Skeletal muscle satellite cell (primary cell): ENCODE measurements at regions not wholly inside any gene's neighbourhood (a gene's known extent, or its start where the extent isn't known, plus 50 kb on each side); places are given as distances from the start of the nearest gene placed in this dataset.

Experiments
- H3K27me3 ChIP-seq: 2 replicates; pipeline ENCODE4 v1.7.0; 2013; ENCODE audit warnings: low read length; ENCODE audit not compliant: control insufficient read depth, insufficient read depth
- H3K36me3 ChIP-seq: 2 replicates; pipeline ENCODE4 v1.7.0; 2013; ENCODE audit warnings: mild to moderate bottlenecking, control low read depth, low read length; ENCODE audit not compliant: insufficient read depth
- H3K4me1 ChIP-seq: 2 replicates; pipeline ENCODE4 v1.7.0; 2013; ENCODE audit warnings: low read length; ENCODE audit not compliant: control insufficient read depth, insufficient read depth
- H3K4me2 ChIP-seq: 2 replicates; pipeline ENCODE4 v1.7.0; 2013; ENCODE audit warnings: mild to moderate bottlenecking, low read length
- H3K4me3 ChIP-seq: 2 replicates; pipeline ENCODE4 v1.7.0; 2013; ENCODE audit warnings: low read length
- H3K9ac ChIP-seq: 2 replicates; pipeline ENCODE4 v1.7.0; 2013; ENCODE audit warnings: mild to moderate bottlenecking, low read depth, low read length, moderate library complexity
- H3K9me3 ChIP-seq: replicated peaks from 2 replicates; pipeline ENCODE4 v1.7.0; 2013; ENCODE audit warnings: mild to moderate bottlenecking, control low read depth, low read length

DNA sequence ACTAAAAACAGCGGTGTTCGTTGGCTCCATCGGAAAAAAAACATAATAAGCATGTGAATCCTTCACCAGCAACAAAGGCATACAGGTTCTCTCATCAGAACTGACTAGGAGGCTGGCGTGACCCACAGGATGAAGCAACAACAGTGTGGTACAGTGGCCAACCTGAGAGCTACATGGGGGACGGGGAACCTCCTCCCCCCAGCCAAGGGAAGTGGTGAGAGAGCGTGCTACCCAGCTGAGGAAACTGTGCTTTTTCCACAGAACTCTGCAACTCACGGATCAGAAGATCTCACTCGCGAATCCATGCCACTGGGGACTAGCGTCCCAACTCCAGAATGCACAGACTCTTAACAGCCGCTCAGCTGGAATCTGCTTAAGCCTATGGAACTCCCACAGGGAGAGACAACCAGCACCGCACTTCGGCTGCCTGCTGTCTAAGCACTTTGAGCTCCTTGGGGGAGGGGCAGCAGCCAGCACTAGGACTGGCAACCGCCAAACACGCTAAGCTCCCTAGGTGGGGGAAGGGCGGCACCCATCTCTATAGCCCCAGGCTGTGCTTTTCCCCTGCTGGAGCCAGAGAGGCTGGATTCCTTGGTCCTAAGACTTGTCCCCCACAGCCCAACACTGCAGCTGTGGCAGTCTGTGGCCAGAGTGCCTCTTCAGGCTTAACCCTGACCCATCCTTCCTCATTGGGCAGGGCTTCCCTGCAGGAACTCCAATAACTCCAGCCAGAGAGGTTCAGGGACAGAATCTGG lies 538.3 kb upstream of the BTBD3 start:
- Histone ChIP-seq H3K4me2 (no peak overlapping the region), H3K4me3 (no peak overlapping the region), H3K27me3 (no peaks in the 10 kb centered on the region), H3K9ac (no peak overlapping the region), H3K4me1 (no peaks in the 10 kb centered on the region), H3K36me3 (no peaks in the 10 kb centered on the region), H3K9me3 (no peaks in the 10 kb centered on the region)

DNA sequence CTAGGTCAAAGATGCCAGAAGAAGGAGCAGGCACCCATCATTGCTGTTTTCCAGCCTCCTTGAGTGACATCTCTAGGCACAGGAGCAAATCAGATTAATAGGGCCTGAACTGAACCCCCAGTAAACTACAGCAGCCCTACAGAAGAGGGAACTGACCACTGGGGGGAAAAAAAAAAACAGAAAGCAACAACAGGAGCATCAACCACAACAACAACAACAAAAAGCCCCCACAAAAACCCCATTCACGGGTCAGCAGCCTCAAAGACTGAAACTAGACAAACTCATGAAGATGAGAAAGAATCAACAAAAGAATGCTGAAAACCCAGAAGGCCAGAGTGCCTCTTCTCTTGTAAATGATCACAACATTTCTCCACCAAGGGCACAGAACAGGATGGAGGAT lies 537.4 kb upstream of the BTBD3 start:
- H3K4me3 ChIP-seq, result no peak overlapping the region
- H3K4me2 ChIP-seq, result no peak overlapping the region
- no peaks in the 10 kb centered on the region for H3K4me1 ChIP-seq
- H3K9ac ChIP-seq, result no peak overlapping the region
- H3K27me3 ChIP-seq, result no peaks in the 10 kb centered on the region
- H3K36me3 ChIP-seq, result no peaks in the 10 kb centered on the region
- H3K9me3 ChIP-seq, result no peaks in the 10 kb centered on the region

DNA sequence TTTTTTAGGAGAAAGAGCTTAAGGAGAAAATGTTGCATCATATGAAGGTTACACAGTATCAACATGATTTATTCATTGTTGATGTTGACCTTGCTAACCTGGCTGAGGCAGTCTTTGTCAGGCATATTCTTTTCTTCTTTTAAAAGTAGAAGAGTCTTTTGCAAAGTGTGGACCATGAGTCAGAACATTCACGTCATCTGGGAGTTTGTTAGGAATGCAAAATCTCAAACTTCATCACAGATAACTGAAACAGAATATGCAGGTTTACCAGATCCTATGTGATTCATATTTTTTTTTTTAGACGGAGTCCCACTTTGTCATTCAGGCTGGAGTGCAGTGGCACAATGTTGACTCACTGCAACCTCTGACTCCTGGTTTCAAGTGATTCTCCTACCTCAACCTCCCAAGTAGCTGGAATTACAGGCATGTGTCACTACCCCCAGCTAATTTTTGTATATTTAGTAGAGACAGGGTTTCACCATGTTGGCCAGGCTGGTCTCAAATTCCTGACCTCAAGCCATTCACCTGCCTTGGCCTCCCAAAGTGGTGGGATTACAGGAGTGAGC lies 530.4 kb upstream of the BTBD3 start:
- no peaks in the 10 kb centered on the region for H3K36me3 ChIP-seq
- H3K4me1 ChIP-seq, result peaks cover 9% of the 10 kb centered on the region
- H3K4me3 ChIP-seq, result no peak overlapping the region
- H3K9me3 ChIP-seq, result no peaks in the 10 kb centered on the region
- H3K4me2 ChIP-seq, result peak overlapping the region; percentile 45
- peak overlapping the region; percentile 14 for H3K9ac ChIP-seq
- H3K27me3 ChIP-seq, result no peaks in the 10 kb centered on the region

DNA sequence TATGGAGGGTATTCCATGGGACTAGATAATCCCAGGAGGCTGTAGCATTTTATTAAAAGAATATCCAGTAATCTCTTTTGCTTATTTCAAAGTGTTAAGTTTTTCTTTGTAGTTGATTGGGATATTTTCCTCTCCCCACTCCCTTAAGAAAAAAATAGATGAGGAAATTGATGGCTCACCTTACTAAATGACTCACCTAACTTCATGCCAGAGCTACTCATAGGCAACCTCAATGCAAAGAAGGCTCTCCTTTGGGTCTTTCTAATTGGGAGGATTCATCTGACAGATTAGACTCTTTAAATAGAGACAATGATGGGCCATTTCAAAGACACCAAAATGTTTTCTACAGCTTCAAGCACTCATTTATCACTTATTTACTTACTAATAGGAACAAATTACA lies 528.5 kb upstream of the BTBD3 start:
- H3K36me3 ChIP-seq, result no peaks in the 10 kb centered on the region
- no peaks in the 10 kb centered on the region for H3K9me3 ChIP-seq
- H3K4me1 ChIP-seq, result peaks cover 11% of the 10 kb centered on the region
- no peak overlapping the region for H3K4me2 ChIP-seq
- H3K27me3 ChIP-seq, result no peaks in the 10 kb centered on the region
- no peak overlapping the region for H3K9ac ChIP-seq
- no peak overlapping the region for H3K4me3 ChIP-seq

DNA sequence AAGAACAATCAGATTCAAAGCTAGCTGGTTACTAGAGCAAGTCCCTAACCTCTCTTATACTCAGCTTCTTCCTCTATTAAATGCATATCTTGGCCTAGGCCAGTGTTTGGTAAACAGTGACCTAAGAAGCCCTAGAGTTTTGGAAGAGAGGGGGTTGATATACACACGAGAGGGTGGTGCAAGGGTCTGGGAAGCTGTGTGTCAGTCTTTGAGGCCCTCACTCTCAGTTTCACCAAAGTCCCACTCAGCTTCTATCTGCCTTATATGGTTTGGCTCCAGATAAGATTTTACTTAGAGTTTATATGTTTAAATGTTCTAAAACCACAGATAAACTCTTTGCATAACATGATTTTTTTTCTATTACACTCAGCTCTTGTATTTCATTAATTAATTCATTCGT lies 526.1 kb upstream of the BTBD3 start:
- no peak overlapping the region for H3K4me3 ChIP-seq
- H3K4me2 ChIP-seq, result no peak overlapping the region
- no peak overlapping the region for H3K9ac ChIP-seq
- H3K36me3 ChIP-seq, result no peaks in the 10 kb centered on the region
- H3K27me3 ChIP-seq, result no peaks in the 10 kb centered on the region
- peaks cover 24% of the 10 kb centered on the region for H3K4me1 ChIP-seq
- H3K9me3 ChIP-seq, result no peaks in the 10 kb centered on the region

DNA sequence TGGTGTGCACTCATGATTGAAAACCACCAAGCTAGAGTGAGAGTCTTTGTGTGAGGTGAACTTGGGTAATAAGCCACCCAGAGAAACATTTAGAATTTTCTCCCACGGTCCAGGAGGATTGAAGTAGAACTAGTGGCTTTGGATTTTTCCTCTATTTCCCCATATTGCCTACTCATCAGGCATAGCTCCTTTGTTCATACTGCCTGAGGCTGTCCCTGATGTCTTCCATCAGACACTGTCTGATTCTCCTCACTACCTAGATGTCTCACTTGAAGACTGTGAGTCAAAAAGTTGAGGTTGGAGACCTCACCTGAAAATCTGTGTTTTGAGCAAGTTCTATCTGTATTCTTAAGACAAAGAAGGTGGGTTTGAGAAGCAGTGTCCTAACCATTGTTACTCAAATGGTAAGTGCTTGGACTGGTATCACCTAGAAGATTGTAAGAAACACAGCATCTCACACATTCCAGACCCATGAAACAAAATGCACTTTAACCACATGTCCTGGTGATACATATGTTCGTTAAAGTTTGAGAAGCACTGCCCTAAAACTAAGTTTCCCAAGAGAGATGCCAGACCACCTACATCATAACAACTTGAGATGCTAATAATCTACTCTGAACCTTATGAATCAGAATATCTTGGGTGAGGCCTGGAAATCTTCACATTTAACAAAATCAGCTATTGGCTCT lies 523.4 kb upstream of the BTBD3 start:
- Histone ChIP-seq H3K9ac (no peak overlapping the region), H3K4me1 (peaks cover 21% of the 10 kb centered on the region), H3K9me3 (no peaks in the 10 kb centered on the region), H3K4me2 (no peak overlapping the region), H3K4me3 (no peak overlapping the region), H3K27me3 (no peaks in the 10 kb centered on the region), H3K36me3 (no peaks in the 10 kb centered on the region)

DNA sequence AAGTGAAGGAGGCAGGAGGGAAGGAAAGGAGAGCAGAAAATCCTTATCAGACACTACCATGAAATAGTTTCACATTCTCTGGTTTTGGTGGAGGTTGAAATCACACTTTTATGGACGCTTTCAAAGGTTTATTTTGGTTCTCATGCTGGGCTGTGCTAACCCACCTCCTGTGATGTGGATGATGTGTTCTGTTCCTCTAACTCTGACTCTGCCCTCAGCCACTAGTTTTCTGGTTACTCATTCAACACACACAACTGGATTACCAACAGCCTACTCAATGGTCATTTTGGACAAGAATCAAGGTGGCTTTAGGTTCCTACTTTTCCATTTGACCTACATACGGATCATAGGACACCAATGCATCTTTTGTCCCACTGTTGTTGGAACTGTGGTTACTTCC lies 522.1 kb upstream of the BTBD3 start:
- Histone ChIP-seq H3K4me2 (no peak overlapping the region), H3K9ac (no peak overlapping the region), H3K36me3 (no peaks in the 10 kb centered on the region), H3K9me3 (no peaks in the 10 kb centered on the region), H3K4me3 (no peak overlapping the region), H3K27me3 (no peaks in the 10 kb centered on the region), H3K4me1 (peaks cover 21% of the 10 kb centered on the region)

DNA sequence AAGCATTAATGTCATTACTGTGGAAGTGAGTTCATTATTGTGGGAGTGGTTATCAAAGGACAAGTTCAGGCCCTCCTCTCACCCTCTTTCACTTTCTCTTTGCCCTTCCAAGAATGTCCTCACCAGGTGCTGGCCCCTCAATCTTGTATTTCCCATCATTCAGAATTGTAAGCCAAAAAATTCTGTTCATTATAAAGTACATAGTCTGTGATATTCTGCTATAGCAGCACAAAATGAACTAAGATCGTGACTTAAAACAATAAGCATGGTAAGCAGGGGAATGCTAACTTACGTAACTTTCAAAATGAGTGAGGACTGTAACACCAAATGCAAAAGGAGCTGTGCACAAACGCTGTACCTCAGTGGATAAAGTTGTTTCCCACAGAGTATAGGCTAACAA lies 515.7 kb upstream of the BTBD3 start:
- Histone ChIP-seq H3K4me3 (peak overlapping the region; percentile 11), H3K36me3 (no peaks in the 10 kb centered on the region), H3K9ac (no peak overlapping the region), H3K9me3 (no peaks in the 10 kb centered on the region), H3K27me3 (no peaks in the 10 kb centered on the region), H3K4me1 (peaks cover 15% of the 10 kb centered on the region), H3K4me2 (peak overlapping the region; percentile 56)

DNA sequence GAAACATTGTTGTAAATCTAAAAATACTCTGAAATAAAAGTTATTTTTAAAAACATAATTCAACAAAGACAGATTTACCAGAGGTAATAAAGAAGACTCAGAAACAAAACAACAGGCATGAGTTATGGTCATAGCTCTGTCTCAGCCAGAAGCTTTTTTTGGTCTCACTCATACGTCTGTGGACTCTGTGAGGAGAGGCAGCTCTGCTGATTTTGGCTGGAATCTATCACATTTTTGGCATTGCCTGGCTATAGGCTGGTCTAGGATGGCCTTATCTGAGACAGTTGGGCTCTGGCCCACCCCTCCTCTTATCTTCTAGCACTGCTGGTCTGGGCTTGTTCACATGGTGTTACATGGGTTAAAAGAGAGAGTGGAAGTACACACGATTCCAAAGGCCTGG lies 514.0 kb upstream of the BTBD3 start:
- Histone ChIP-seq H3K9me3 (no peaks in the 10 kb centered on the region), H3K4me3 (no peak overlapping the region), H3K4me1 (peaks cover 14% of the 10 kb centered on the region), H3K9ac (no peak overlapping the region), H3K27me3 (no peaks in the 10 kb centered on the region), H3K36me3 (no peaks in the 10 kb centered on the region), H3K4me2 (no peak overlapping the region)

DNA sequence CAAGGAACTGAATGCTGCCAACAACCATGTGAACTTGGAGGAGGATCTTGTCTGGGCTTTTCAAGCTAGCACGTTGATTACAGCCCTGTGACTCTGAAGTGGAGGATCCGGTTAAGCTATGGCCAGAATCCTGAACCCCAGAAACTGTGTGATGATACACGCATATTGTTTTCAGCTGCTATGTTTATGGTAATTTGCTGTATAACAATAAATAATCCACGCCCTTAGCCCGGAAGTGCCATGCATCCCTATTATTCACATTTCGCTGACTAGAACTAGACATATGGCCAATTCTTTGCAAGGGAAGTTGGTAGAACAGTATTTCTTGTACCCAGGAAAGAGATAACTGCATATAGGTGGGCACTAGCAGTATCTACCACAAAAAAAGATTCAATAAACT lies 510.8 kb upstream of the BTBD3 start:
- Histone ChIP-seq H3K36me3 (no peaks in the 10 kb centered on the region), H3K27me3 (no peaks in the 10 kb centered on the region), H3K9me3 (no peaks in the 10 kb centered on the region), H3K9ac (no peak overlapping the region), H3K4me2 (no peak overlapping the region), H3K4me3 (no peak overlapping the region), H3K4me1 (peaks cover 13% of the 10 kb centered on the region)

DNA sequence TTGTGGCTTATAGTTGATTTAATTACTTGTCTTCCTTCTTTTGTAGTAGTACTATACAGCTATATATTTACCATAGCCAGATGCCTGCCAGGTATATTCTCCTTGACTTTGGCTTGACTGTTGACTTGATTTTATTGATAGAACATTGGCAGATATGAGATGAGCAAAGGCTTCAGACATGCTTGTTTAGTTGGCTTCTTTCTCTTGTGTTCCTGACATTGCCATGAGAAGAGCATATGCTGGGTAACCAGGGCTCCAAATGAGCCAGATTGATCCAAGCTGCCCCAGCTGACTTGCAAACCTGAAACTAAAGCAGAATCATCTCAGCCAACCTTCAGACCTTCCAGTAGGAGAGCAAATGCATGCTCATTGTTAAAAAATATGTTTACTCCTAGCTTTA lies 508.1 kb upstream of the BTBD3 start:
- Histone ChIP-seq H3K4me2 (no peak overlapping the region), H3K9me3 (no peaks in the 10 kb centered on the region), H3K27me3 (no peaks in the 10 kb centered on the region), H3K4me1 (peaks cover 4% of the 10 kb centered on the region), H3K4me3 (no peak overlapping the region), H3K9ac (no peak overlapping the region), H3K36me3 (no peaks in the 10 kb centered on the region)

DNA sequence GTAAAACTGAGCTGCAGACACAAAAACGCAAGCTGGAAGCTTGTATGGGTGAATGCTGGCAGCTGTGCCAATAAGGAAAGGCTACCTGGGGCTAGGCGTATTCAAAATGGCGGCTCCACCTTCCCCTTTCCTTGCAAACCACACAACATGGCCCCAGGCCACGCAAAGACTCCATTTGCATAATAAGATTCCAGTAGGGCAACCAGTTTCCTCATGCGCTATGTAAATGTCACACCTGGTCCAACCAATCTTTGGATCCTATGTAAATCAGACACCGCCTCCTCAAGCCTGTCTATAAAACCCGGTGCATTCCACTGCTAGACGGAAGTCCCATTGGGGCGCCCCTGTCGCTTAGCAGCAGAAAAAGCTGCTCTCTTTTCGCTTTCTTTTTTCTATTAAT lies 505.9 kb upstream of the BTBD3 start:
- Histone ChIP-seq H3K4me2 (no peak overlapping the region), H3K36me3 (no peaks in the 10 kb centered on the region), H3K4me1 (peaks cover 4% of the 10 kb centered on the region), H3K4me3 (no peak overlapping the region), H3K9ac (no peak overlapping the region), H3K9me3 (no peaks in the 10 kb centered on the region), H3K27me3 (no peaks in the 10 kb centered on the region)
